Activated T-cell treated with anti-CD3 and anti-CD28 coated beads, Interleukin-2, amount 50 U/mL, for 24 hours (primary cell): ENCODE measurements at regions not wholly inside any gene's neighbourhood (a gene's known extent, or its start where the extent isn't known, plus 50 kb on each side); places are given as distances from the start of the nearest gene placed in this dataset.
"Not testable (repeated sequence)": the region's sequence is repeated elsewhere in the genome, so short reads cannot be mapped to it uniquely, and the experiment has no call there.

Experiments
- DNase-seq: peaks from one replicate; pipeline ENCODE4 v3.0.0-alpha.2; 2020
- H3K27ac Mint-ChIP-seq: 2 replicates; pipeline ENCODE4 v1.8.0; 2020; ENCODE audit warnings: mild to moderate bottlenecking, mixed read lengths
- H3K27me3 Mint-ChIP-seq: 2 replicates; pipeline ENCODE4 v1.8.0; 2020; ENCODE audit warnings: mixed read lengths
- H3K36me3 Mint-ChIP-seq: 2 replicates; pipeline ENCODE4 v1.8.0; 2020; ENCODE audit warnings: low read depth, mixed read lengths
- H3K4me1 Mint-ChIP-seq: 2 replicates; pipeline ENCODE4 v1.8.0; 2020; ENCODE audit warnings: low read depth, mixed read lengths
- H3K4me3 Mint-ChIP-seq: 2 replicates; pipeline ENCODE4 v1.8.0; 2020; ENCODE audit warnings: mild to moderate bottlenecking, moderate library complexity, mixed read lengths
- H3K9me3 Mint-ChIP-seq: 2 replicates; pipeline ENCODE4 v1.8.0; 2020; ENCODE audit warnings: mixed read lengths

GRCh38 chr12:84103886-84104285 is 808.7 kb downstream of the SLC6A15 start:
- not testable (repeated sequence) for H3K4me1 Mint-ChIP-seq, H3K27ac Mint-ChIP-seq, H3K36me3 Mint-ChIP-seq, DNase-seq, H3K27me3 Mint-ChIP-seq, H3K4me3 Mint-ChIP-seq
- peaks cover 48% of the 10 kb centered on the region for H3K9me3 Mint-ChIP-seq

GRCh38 chr12:84101963-84102362 is 810.6 kb downstream of the SLC6A15 start:
- H3K4me3 Mint-ChIP-seq, H3K27me3 Mint-ChIP-seq, DNase-seq, H3K4me1 Mint-ChIP-seq, H3K36me3 Mint-ChIP-seq, H3K27ac Mint-ChIP-seq: not testable (repeated sequence)
- peaks cover 47% of the 10 kb centered on the region for H3K9me3 Mint-ChIP-seq

GRCh38 chr12:84099591-84099990 is 813.0 kb downstream of the SLC6A15 start:
- H3K4me1 Mint-ChIP-seq, H3K27ac Mint-ChIP-seq, H3K4me3 Mint-ChIP-seq, H3K36me3 Mint-ChIP-seq, DNase-seq, H3K27me3 Mint-ChIP-seq: not testable (repeated sequence)
- H3K9me3 Mint-ChIP-seq = peaks cover 46% of the 10 kb centered on the region

- Mint-ChIP-seq H3K27ac (no peak overlapping the region), H3K9me3 (peaks cover 4% of the 10 kb centered on the region), H3K4me1 (no peaks in the 10 kb centered on the region), H3K36me3 (no peaks in the 10 kb centered on the region), H3K4me3 (no peak overlapping the region), H3K27me3 (no peaks in the 10 kb centered on the region)
- no peak for DNase-seq
These were observed 820.9 kb downstream of the SLC6A15 start for GRCh38 chr12:84091651-84092050.

- Mint-ChIP-seq H3K9me3 (peaks cover 4% of the 10 kb centered on the region), H3K27ac (no peak overlapping the region), H3K27me3 (no peaks in the 10 kb centered on the region), H3K4me3 (no peak overlapping the region), H3K4me1 (no peaks in the 10 kb centered on the region), H3K36me3 (no peaks in the 10 kb centered on the region)
- no peak for DNase-seq
These were observed 823.2 kb downstream of the SLC6A15 start for GRCh38 chr12:84089356-84089755.

- Mint-ChIP-seq H3K36me3 (no peaks in the 10 kb centered on the region), H3K27me3 (no peaks in the 10 kb centered on the region), H3K4me1 (no peaks in the 10 kb centered on the region), H3K9me3 (peaks cover 2% of the 10 kb centered on the region), H3K27ac (no peak overlapping the region), H3K4me3 (no peak overlapping the region)
- no peak for DNase-seq
These were observed 827.6 kb downstream of the SLC6A15 start for GRCh38 chr12:84085046-84085445.

- no peak overlapping the region for H3K27ac Mint-ChIP-seq
- H3K4me3 Mint-ChIP-seq = no peak overlapping the region
- no peaks in the 10 kb centered on the region for H3K27me3 Mint-ChIP-seq
- no peaks in the 10 kb centered on the region for H3K4me1 Mint-ChIP-seq
- no peak for DNase-seq
- H3K36me3 Mint-ChIP-seq = no peaks in the 10 kb centered on the region
- H3K9me3 Mint-ChIP-seq = peaks cover 2% of the 10 kb centered on the region
These were observed 833.0 kb downstream of the SLC6A15 start for GRCh38 chr12:84079626-84080025.

- no peaks in the 10 kb centered on the region for H3K36me3 Mint-ChIP-seq
- DNase-seq = no peak
- peaks cover 8% of the 10 kb centered on the region for H3K9me3 Mint-ChIP-seq
- no peak overlapping the region for H3K4me3 Mint-ChIP-seq
- no peaks in the 10 kb centered on the region for H3K27me3 Mint-ChIP-seq
- no peaks in the 10 kb centered on the region for H3K4me1 Mint-ChIP-seq
- H3K27ac Mint-ChIP-seq = no peak overlapping the region
These were observed 834.9 kb downstream of the SLC6A15 start for GRCh38 chr12:84077679-84078078.

GRCh38 chr12:84075991-84076390 is 836.6 kb downstream of the SLC6A15 start:
- H3K4me3 Mint-ChIP-seq = no peak overlapping the region
- DNase-seq = no peak
- H3K9me3 Mint-ChIP-seq = peaks cover 9% of the 10 kb centered on the region
- no peaks in the 10 kb centered on the region for H3K36me3 Mint-ChIP-seq
- H3K27ac Mint-ChIP-seq = no peak overlapping the region
- no peaks in the 10 kb centered on the region for H3K4me1 Mint-ChIP-seq
- no peaks in the 10 kb centered on the region for H3K27me3 Mint-ChIP-seq

- Mint-ChIP-seq H3K9me3 (peaks cover 15% of the 10 kb centered on the region), H3K27me3 (no peaks in the 10 kb centered on the region), H3K27ac (no peak overlapping the region), H3K4me1 (no peaks in the 10 kb centered on the region), H3K4me3 (no peak overlapping the region), H3K36me3 (no peaks in the 10 kb centered on the region)
- no peak for DNase-seq
These were observed 839.2 kb downstream of the SLC6A15 start for GRCh38 chr12:84073401-84073800.

GRCh38 chr12:84072961-84073360 is 839.6 kb downstream of the SLC6A15 start:
- DNase-seq = no peak
- Mint-ChIP-seq H3K9me3 (peaks cover 15% of the 10 kb centered on the region), H3K4me3 (no peak overlapping the region), H3K4me1 (no peaks in the 10 kb centered on the region), H3K27ac (no peak overlapping the region), H3K36me3 (no peaks in the 10 kb centered on the region), H3K27me3 (no peaks in the 10 kb centered on the region)

- Mint-ChIP-seq H3K4me1 (no peaks in the 10 kb centered on the region), H3K4me3 (no peak overlapping the region), H3K9me3 (peaks cover 23% of the 10 kb centered on the region), H3K27me3 (no peaks in the 10 kb centered on the region), H3K36me3 (no peaks in the 10 kb centered on the region), H3K27ac (no peak overlapping the region)
- no peak for DNase-seq
These were observed 842.3 kb downstream of the SLC6A15 start for GRCh38 chr12:84070292-84070691.

GRCh38 chr12:84069699-84070098 is 842.9 kb downstream of the SLC6A15 start:
- Mint-ChIP-seq H3K9me3 (peaks cover 23% of the 10 kb centered on the region), H3K36me3 (no peaks in the 10 kb centered on the region), H3K4me3 (no peak overlapping the region), H3K27me3 (no peaks in the 10 kb centered on the region), H3K4me1 (no peaks in the 10 kb centered on the region), H3K27ac (no peak overlapping the region)
- no peak for DNase-seq

- no peaks in the 10 kb centered on the region for H3K4me1 Mint-ChIP-seq
- H3K4me3 Mint-ChIP-seq = no peak overlapping the region
- H3K27ac Mint-ChIP-seq = no peak overlapping the region
- peaks cover 21% of the 10 kb centered on the region for H3K9me3 Mint-ChIP-seq
- no peaks in the 10 kb centered on the region for H3K27me3 Mint-ChIP-seq
- DNase-seq = no peak
- no peaks in the 10 kb centered on the region for H3K36me3 Mint-ChIP-seq
These were observed 843.4 kb downstream of the SLC6A15 start for GRCh38 chr12:84069198-84069597.

GRCh38 chr12:84058136-84058535 is 854.5 kb downstream of the SLC6A15 start:
- no peaks in the 10 kb centered on the region for H3K27me3 Mint-ChIP-seq
- peaks cover 11% of the 10 kb centered on the region for H3K9me3 Mint-ChIP-seq
- H3K27ac Mint-ChIP-seq = no peak overlapping the region
- no peaks in the 10 kb centered on the region for H3K4me1 Mint-ChIP-seq
- no peak for DNase-seq
- no peaks in the 10 kb centered on the region for H3K36me3 Mint-ChIP-seq
- H3K4me3 Mint-ChIP-seq = no peak overlapping the region

GRCh38 chr12:84054811-84055210 is 857.8 kb downstream of the SLC6A15 start:
- Mint-ChIP-seq H3K36me3 (no peaks in the 10 kb centered on the region), H3K9me3 (peaks cover 12% of the 10 kb centered on the region), H3K4me3 (no peak overlapping the region), H3K27ac (no peak overlapping the region), H3K27me3 (no peaks in the 10 kb centered on the region), H3K4me1 (no peaks in the 10 kb centered on the region)
- no peak for DNase-seq
